ENCODE measurements at regions not wholly inside any gene's neighbourhood (a gene's known extent, or its start where the extent isn't known, plus 50 kb on each side); places are given as distances from the start of the nearest gene placed in this dataset.

- DNase-seq (ENCODE audit: low spot score), result no peak
Measured at GRCh38 chr21:17433730-17434129, 79.1 kb upstream of the CXADR start.

GRCh38 chr21:17435565-17436543 is 77.0 kb upstream of the CXADR start:
- in situ Hi-C loops (cut with MboI; ENCODE audit: low pct_unique_long_range_greater_than_20kb, low sequenced_read_pairs, unreplicated experiment), result no loop called here
- no peak for TF ChIP-seq CTCF (IDR thresholded peaks at IDR 0.05; ENCODE audit: extremely low read depth, insufficient read depth, missing control alignments)
- DNase-seq (ENCODE audit: low spot score), result no peak

More at GRCh38 chr21:17433730-17434129, 79.1 kb upstream of the CXADR start:
- no peak for TF ChIP-seq CTCF (IDR thresholded peaks at IDR 0.05; ENCODE audit: extremely low read depth, insufficient read depth, missing control alignments)
- in situ Hi-C loops (cut with MboI; ENCODE audit: low pct_unique_long_range_greater_than_20kb, low sequenced_read_pairs, unreplicated experiment), result no loop called here

GRCh38 chr21:17436626-17437111 is 76.2 kb upstream of the CXADR start:
- no peak for DNase-seq (ENCODE audit: low spot score)
- TF ChIP-seq CTCF (IDR thresholded peaks at IDR 0.05; ENCODE audit: extremely low read depth, insufficient read depth, missing control alignments), result no peak
- in situ Hi-C loops (cut with MboI; ENCODE audit: low pct_unique_long_range_greater_than_20kb, low sequenced_read_pairs, unreplicated experiment), result no loop called here

- TF ChIP-seq CTCF (IDR thresholded peaks at IDR 0.05; ENCODE audit: extremely low read depth, insufficient read depth, missing control alignments), result no peak
- no peak for DNase-seq (ENCODE audit: low spot score)
- in situ Hi-C loops (cut with MboI; ENCODE audit: low pct_unique_long_range_greater_than_20kb, low sequenced_read_pairs, unreplicated experiment), result no loop called here
Measured at GRCh38 chr21:17438635-17439034, 74.2 kb upstream of the CXADR start.

GRCh38 chr21:17440969-17441368 is 71.9 kb upstream of the CXADR start:
- no peak for TF ChIP-seq CTCF (IDR thresholded peaks at IDR 0.05; ENCODE audit: extremely low read depth, insufficient read depth, missing control alignments)
- in situ Hi-C loops (cut with MboI; ENCODE audit: low pct_unique_long_range_greater_than_20kb, low sequenced_read_pairs, unreplicated experiment), result no loop called here
- DNase-seq (ENCODE audit: low spot score), result no peak

GRCh38 chr21:17441370-17441769 is 71.5 kb upstream of the CXADR start:
- no peak for DNase-seq (ENCODE audit: low spot score)
- in situ Hi-C loops (cut with MboI; ENCODE audit: low pct_unique_long_range_greater_than_20kb, low sequenced_read_pairs, unreplicated experiment), result no loop called here
- no peak for TF ChIP-seq CTCF (IDR thresholded peaks at IDR 0.05; ENCODE audit: extremely low read depth, insufficient read depth, missing control alignments)
